CD14-positive monocyte (primary cell): ENCODE measurements at regions not wholly inside any gene's neighbourhood (a gene's known extent, or its start where the extent isn't known, plus 50 kb on each side); places are given as distances from the start of the nearest gene placed in this dataset.

Source experiments
- DNase-seq, 3 donors: peaks; one replicate each; pipeline ENCODE4 v3.0.0-alpha.2; 2011 to 2022
- H2AFZ ChIP-seq: 2 replicates; pipeline ENCODE4 v1.6.0; 2012; ENCODE audit warnings: mild to moderate bottlenecking, low read depth, low read length, inconsistent platforms; ENCODE audit not compliant: insufficient read depth, poor library complexity, severe bottlenecking
- H3K27ac ChIP-seq, 2 donors: 1 replicate in 1 of 2; 2 replicates in 1 of 2; pipeline ENCODE4 v1.5.1; 2012 to 2013; ENCODE audit warnings: low read length in 2 of 2, control low read depth in 1 of 2, inconsistent platforms in 1 of 2, low read depth in 1 of 2, mild to moderate bottlenecking in 1 of 2
- H3K27me3 ChIP-seq, 2 donors: one replicate each; pipeline versions ENCODE4 v1.6.0 to v1.6.1; 2011 to 2013; ENCODE audit warnings: low read length in 2 of 2; ENCODE audit not compliant: control insufficient read depth in 2 of 2, insufficient read depth in 2 of 2
- H3K36me3 ChIP-seq, 2 donors: replicated peaks in 1 of 2; 1 replicate in 1 of 2; 2 replicates in 1 of 2; pipeline versions ENCODE4 v1.5.1 to v1.6.1; 2012 to 2013; ENCODE audit warnings: low read length in 2 of 2, control low read depth in 1 of 2, inconsistent platforms in 1 of 2, mild to moderate bottlenecking in 1 of 2; ENCODE audit not compliant: insufficient read depth in 2 of 2, control insufficient read depth in 1 of 2
- H3K4me1 ChIP-seq, 2 donors: 1 replicate in 1 of 2; 2 replicates in 1 of 2; pipeline versions ENCODE4 v1.5.1 to v1.6.1; 2012 to 2013; ENCODE audit warnings: low read length in 2 of 2, control low read depth in 1 of 2, inconsistent platforms in 1 of 2, mild to moderate bottlenecking in 1 of 2, moderate library complexity in 1 of 2; ENCODE audit not compliant: insufficient read depth in 2 of 2, control insufficient read depth in 1 of 2
- H3K4me2 ChIP-seq: replicated peaks from 2 replicates; pipeline ENCODE3; 2012; ENCODE audit warnings: low read length, moderate library complexity, mild to moderate bottlenecking; ENCODE audit not compliant: poor library complexity, severe bottlenecking; ENCODE audit errors: extremely low read depth
- H3K4me3 ChIP-seq, 3 experiments: fragments of 200-600 bp in 1 of 3; sonication (generic) in 1 of 3; replicated peaks in 1 of 3; 1 replicate in 2 of 3; 2 replicates in 1 of 3; pipeline ENCODE4 v1.5.1; 2011 to 2013; ENCODE audit warnings: low read length in 3 of 3, mild to moderate bottlenecking in 3 of 3, control low read depth in 2 of 3, low read depth in 2 of 3, inconsistent platforms in 1 of 3, moderate library complexity in 1 of 3
- H3K79me2 ChIP-seq: 2 replicates; pipeline ENCODE4 v1.6.0; 2012; ENCODE audit warnings: mild to moderate bottlenecking, control low read depth, inconsistent platforms, low read length, moderate library complexity; ENCODE audit not compliant: insufficient read depth
- H3K9ac ChIP-seq: 2 replicates; pipeline ENCODE4 v1.6.0; 2017; ENCODE audit warnings: low read length, mild to moderate bottlenecking; ENCODE audit not compliant: insufficient read depth, poor library complexity, severe bottlenecking
- H3K9me3 ChIP-seq, 2 donors: replicated peaks in 1 of 2; 1 replicate in 1 of 2; 2 replicates in 1 of 2; pipeline versions ENCODE4 v1.5.1 to v1.6.1; 2012 to 2013; ENCODE audit warnings: low read length in 2 of 2, control low read depth in 1 of 2; ENCODE audit not compliant: control insufficient read depth in 1 of 2, insufficient read depth in 1 of 2
- H4K20me1 ChIP-seq: 2 replicates; pipeline ENCODE4 v1.6.0; 2012; ENCODE audit warnings: mild to moderate bottlenecking, low read length, control low read depth, moderate library complexity; ENCODE audit not compliant: insufficient read depth
- H3K27ac Mint-ChIP-seq, 7 donors: one replicate each; pipeline ENCODE4 v1.8.0; 2020; ENCODE audit warnings: mild to moderate bottlenecking in 7 of 7, mixed read lengths in 7 of 7, moderate library complexity in 6 of 7, inconsistent platforms in 2 of 7
- H3K27me3 Mint-ChIP-seq, 3 donors: one replicate each; pipeline ENCODE4 v1.8.0; 2021 to 2022; ENCODE audit warnings: low read depth in 3 of 3, mild to moderate bottlenecking in 3 of 3, mixed read lengths in 3 of 3, moderate library complexity in 3 of 3, inconsistent platforms in 1 of 3
- H3K36me3 Mint-ChIP-seq, 2 donors: one replicate each; pipeline ENCODE4 v1.8.0; 2020; ENCODE audit warnings: mixed read lengths in 2 of 2, inconsistent platforms in 1 of 2, mild to moderate bottlenecking in 1 of 2
- H3K4me1 Mint-ChIP-seq: one replicate; pipeline ENCODE4 v1.8.0; 2020; ENCODE audit warnings: mild to moderate bottlenecking, mixed read lengths
- H3K4me3 Mint-ChIP-seq, 2 donors: one replicate each; pipeline ENCODE4 v1.8.0; 2020; ENCODE audit warnings: mild to moderate bottlenecking in 2 of 2, mixed read lengths in 2 of 2, moderate library complexity in 1 of 2
- H3K9me3 Mint-ChIP-seq, 7 donors: one replicate each; pipeline ENCODE4 v1.8.0; 2020 to 2022; ENCODE audit warnings: mixed read lengths in 7 of 7, mild to moderate bottlenecking in 6 of 7, moderate library complexity in 6 of 7, inconsistent platforms in 2 of 7
- CTCF ChIP-seq: fragments of 200-600 bp; IDR thresholded peaks from one replicate; pipeline ENCODE4 v1.8.0; 2022; ENCODE audit warnings: antibody characterized with exemption, mild to moderate bottlenecking
- WGBS: methylation state at CpG from one replicate; pipeline ENCODE4 v1.1.5; 2013; ENCODE audit warnings: missing lambda C conversion rate; ENCODE audit not compliant: insufficient coverage; 5-methylcytosine and 5-hydroxymethylcytosine counted together
- intact Hi-C, 2 donors: fragments of 100-400 bp; cut with micrococcal nuclease; formaldehyde crosslinking; loops; one replicate each; pipeline versions ENCODE4 v1.15.0 to v1.15.1; 2023

GRCh38 chr3:13245615-13245978, 172.4 kb upstream of the IQSEC1 start:
- Histone ChIP-seq H3K9ac (no peak overlapping the region), H4K20me1 (no peaks in the 10 kb centered on the region), H3K9me3 (peaks cover 0 to 7% of the 10 kb centered on the region in 2 donors), H3K4me3 (no peak overlapping the region), H2AFZ (no peak overlapping the region), H3K79me2 (no peaks in the 10 kb centered on the region), H3K27me3 (no peaks in the 10 kb centered on the region), H3K36me3 (no peaks in the 10 kb centered on the region), H3K27ac (no peak overlapping the region), H3K4me2 (peak overlapping the region; percentile 26), H3K4me1 (peaks cover 12 to 14% of the 10 kb centered on the region in 2 donors)
- Mint-ChIP-seq H3K4me3 (peak overlapping the region in 1 of 2 donors; percentile 30), H3K4me1 (peaks cover 12% of the 10 kb centered on the region), H3K36me3 (no peaks in the 10 kb centered on the region), H3K27me3 (peaks cover 4 to 13% (median 4%) of the 10 kb centered on the region in 3 donors), H3K27ac (no peak overlapping the region), H3K9me3 (peaks cover 5 to 11% (median 5%) of the 10 kb centered on the region in 7 donors)
- no peak for TF ChIP-seq CTCF
- intact Hi-C loops = no loop called here
- no CpG with 5 or more reads among the region's 8 CpGs for WGBS
- DNase-seq = peak; percentile 8 to 23 (median 14)

DNA sequence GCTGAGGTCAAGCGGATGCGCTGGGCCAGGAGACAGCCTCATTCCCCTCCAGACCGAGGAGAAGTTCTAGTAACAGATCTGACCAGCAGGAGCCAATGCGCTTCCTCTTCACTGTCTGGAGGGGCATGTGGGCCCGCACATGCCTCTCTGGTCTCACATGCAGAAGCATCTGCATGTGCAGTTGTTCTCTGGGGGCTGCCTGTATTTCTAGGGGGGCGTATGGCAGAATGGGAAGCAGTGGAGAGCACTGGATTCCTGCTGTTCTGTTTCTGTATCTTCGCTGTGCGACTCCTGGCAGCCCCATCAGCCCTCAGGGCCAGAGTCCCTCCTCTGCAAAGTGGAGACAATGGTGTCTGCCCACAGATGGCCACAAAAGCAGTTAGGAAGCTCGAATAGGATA, 170.4 kb upstream of the IQSEC1 start:
- Mint-ChIP-seq H3K27ac (no peak overlapping the region), H3K4me3 (no peak overlapping the region), H3K36me3 (no peaks in the 10 kb centered on the region), H3K27me3 (peaks cover 2 to 16% (median 6%) of the 10 kb centered on the region in 3 donors), H3K9me3 (peaks cover 4 to 11% (median 5%) of the 10 kb centered on the region in 7 donors), H3K4me1 (peaks cover 11% of the 10 kb centered on the region)
- H3K27ac ChIP-seq = no peak overlapping the region
- 87% methylated on average over 9 of the region's 9 CpGs for WGBS
- no peak for TF ChIP-seq CTCF
- no peak for DNase-seq
- no peak overlapping the region for H3K4me3 ChIP-seq
- H3K36me3 ChIP-seq = no peaks in the 10 kb centered on the region
- H3K27me3 ChIP-seq = no peaks in the 10 kb centered on the region
- intact Hi-C loops = no loop called here
- no peaks in the 10 kb centered on the region for H3K79me2 ChIP-seq
- no peak overlapping the region for H3K4me2 ChIP-seq
- H3K9ac ChIP-seq = no peak overlapping the region
- H3K9me3 ChIP-seq = peaks cover 0 to 7% of the 10 kb centered on the region in 2 donors
- H4K20me1 ChIP-seq = no peaks in the 10 kb centered on the region
- no peak overlapping the region for H2AFZ ChIP-seq
- peaks cover 12 to 14% of the 10 kb centered on the region in 2 donors for H3K4me1 ChIP-seq
